HG02943 (cell line): ENCODE measurements at regions not wholly inside any gene's neighbourhood (a gene's known extent, or its start where the extent isn't known, plus 50 kb on each side); places are given as distances from the start of the nearest gene placed in this dataset.
"Not testable (repeated sequence)": the region's sequence is repeated elsewhere in the genome, so short reads cannot be mapped to it uniquely, and the experiment has no call there.

Experiments used
- ATAC-seq: cut with Tn5 transposase; IDR thresholded peaks from one replicate; pipeline ENCODE4 v1.9.1; 2021; ENCODE audit warnings: mild to moderate bottlenecking, low read depth, moderate library complexity; ENCODE audit not compliant: unreplicated experiment

DNA sequence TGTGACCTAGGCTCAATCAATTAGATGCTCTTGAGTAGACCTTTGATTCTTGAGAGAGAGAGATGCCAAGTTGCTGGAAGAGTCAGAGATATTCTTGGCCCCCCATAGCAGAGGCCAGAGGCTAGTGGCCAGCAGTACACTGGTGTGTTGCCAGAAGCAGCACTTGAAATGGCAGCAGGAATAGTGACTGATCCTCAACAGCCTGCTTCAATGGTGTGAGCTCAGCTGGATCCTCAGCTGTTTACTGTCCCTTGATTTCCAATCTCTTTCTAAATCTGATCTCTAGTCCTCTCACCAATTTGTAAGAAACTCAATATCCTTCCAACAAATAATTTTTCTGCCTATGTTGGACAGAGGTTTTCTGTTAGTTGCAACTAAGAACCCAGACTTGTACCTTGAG lies 170.3 kb upstream of the CCDC54 start:
- no peak for ATAC-seq

GRCh38 chr3:107208100-107208499 lies 169.1 kb upstream of the CCDC54 start:
- no peak for ATAC-seq

GRCh38 chr3:107208796-107209195 lies 168.4 kb upstream of the CCDC54 start:
- no peak for ATAC-seq

GRCh38 chr3:107209302-107209990 lies 167.8 kb upstream of the CCDC54 start:
- no peak for ATAC-seq

GRCh38 chr3:107211608-107212007 lies 165.6 kb upstream of the CCDC54 start:
- no peak for ATAC-seq

- ATAC-seq = no peak
Observed at GRCh38 chr3:107212618-107213017, 164.6 kb upstream of the CCDC54 start.

DNA sequence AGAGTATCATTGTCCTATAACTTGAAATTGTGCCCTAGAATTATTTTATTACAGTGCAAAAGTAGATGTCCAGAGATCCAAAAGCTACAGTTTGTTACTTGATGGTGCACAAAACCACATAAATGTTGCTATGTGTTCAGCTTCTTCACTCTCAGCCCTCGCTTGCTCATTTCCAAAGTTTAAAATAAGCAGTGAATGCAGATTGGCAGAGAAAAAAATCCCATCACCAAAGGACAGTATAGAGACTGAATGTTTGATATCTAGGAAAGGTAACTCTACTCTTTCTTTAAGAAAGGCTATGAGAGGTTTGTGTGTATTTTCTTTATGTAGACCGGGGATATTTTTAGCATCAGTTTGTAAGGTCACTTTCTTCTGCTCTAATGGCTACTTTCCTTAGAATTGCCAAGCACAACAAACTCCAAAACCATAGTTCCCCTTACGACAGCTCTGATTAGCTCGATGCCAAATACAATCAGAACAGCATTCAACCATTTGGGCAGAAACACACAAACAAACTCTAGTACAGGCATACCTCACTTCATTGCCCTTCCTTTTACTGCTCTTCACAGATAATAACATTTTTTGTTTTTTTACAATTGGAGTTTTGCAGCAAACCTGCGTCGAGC lies 164.1 kb upstream of the CCDC54 start:
- ATAC-seq = no peak

- no peak for ATAC-seq
Observed at GRCh38 chr3:107216229-107216628, 161.0 kb upstream of the CCDC54 start.

DNA sequence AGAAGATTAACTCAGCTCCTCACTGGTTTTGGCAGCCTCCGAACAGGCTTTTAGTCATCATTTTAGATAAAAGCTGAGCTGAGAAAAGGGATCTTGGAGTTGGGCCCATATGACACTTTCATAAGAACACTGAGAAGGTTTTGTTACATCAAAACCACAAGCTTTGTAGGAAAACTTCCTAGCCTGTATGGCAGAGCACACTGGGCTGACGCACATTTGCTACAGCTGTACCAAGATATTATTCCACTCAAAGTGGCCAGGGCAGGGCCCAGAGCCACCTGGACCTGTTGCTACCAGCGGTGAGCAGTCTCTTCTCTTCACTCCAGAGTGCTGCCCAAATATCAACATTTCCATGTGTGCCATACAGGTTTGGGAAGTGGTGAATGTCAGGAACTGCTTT lies 160.5 kb upstream of the CCDC54 start:
- no peak for ATAC-seq

GRCh38 chr3:107217172-107217571 lies 160.1 kb upstream of the CCDC54 start:
- no peak for ATAC-seq

DNA sequence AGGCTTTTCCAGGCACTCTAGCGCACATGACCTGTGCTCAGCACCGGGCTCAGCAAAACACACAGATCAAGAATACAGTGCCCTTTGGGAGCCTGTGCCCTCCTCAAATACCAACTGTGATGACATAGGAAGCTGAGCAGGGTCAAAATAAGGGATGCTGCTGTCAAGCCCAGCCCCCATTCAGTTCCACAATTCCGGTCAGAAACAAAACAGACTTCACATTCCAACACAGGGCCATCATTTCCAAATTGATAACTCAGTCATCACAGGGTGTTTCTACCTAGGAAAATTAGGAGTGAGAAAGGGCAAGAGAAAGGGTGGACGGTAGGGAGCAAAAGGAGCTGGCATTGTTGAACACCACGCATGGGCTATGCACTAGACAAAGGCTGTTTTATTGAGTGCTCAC lies 158.4 kb upstream of the CCDC54 start:
- ATAC-seq = no peak

DNA sequence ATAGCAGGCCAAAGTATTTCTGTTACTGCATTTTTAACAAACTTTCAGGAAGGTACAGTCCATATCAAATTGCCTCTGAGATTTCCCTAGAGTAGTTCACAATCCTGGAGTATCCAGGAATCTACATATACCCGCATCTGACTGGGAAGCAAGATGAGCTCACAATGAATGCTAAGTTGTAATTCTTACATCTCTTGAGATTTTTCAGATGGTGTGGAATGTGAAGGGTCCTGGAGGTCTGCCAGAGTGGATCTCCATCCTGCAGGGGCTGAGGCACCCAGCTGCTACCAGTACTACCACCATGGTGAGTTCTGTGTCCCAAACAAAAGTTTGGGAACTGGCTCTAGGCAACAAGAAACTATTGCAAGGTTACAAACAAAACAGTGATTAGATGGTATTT lies 156.7 kb upstream of the CCDC54 start:
- ATAC-seq = no peak

- no peak for ATAC-seq
Observed at GRCh38 chr3:107221856-107222255, 155.4 kb upstream of the CCDC54 start.

- no peak for ATAC-seq
Observed at GRCh38 chr3:107222907-107223306, 154.3 kb upstream of the CCDC54 start.

GRCh38 chr3:107224026-107224596 lies 153.1 kb upstream of the CCDC54 start:
- no peak for ATAC-seq

DNA sequence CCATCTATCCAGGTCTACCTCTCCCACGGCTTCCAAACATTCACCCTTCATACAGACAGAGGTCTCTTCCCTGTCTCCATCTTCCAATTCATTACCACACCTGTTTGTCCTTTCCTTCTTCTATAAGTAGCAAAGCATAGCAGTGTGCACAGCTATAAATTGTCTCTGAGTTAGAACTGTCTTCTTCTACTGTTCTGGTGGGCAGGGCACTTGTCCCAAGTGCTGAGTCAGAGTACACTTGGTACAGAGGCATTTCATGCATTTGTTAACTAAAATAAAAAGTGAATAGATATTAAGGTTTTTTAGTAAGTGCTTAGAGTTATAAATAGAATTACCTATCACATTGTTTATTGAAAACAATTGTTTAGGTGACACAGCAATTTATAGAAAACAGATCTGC lies 150.1 kb upstream of the CCDC54 start:
- no peak for ATAC-seq

DNA sequence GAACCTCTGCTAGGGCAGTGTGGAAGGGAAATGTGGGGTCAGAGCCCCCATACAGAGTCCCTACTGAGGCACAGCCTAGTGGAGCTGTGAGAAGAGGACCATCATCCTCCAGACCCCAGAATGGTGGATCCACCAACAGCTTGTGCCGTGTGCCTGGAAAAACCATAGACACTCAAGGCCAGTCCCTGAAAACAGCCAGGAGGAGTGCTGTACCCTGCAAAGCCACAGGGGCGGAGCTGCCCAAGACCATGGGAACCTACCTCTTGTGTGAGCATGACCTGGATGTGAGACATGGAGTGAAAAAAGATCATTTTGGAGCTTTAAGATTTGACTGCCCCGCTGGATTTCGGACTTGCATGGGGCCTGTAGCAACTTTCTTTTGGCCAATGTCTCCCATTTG lies 143.4 kb upstream of the CCDC54 start:
- not testable (repeated sequence) for ATAC-seq

DNA sequence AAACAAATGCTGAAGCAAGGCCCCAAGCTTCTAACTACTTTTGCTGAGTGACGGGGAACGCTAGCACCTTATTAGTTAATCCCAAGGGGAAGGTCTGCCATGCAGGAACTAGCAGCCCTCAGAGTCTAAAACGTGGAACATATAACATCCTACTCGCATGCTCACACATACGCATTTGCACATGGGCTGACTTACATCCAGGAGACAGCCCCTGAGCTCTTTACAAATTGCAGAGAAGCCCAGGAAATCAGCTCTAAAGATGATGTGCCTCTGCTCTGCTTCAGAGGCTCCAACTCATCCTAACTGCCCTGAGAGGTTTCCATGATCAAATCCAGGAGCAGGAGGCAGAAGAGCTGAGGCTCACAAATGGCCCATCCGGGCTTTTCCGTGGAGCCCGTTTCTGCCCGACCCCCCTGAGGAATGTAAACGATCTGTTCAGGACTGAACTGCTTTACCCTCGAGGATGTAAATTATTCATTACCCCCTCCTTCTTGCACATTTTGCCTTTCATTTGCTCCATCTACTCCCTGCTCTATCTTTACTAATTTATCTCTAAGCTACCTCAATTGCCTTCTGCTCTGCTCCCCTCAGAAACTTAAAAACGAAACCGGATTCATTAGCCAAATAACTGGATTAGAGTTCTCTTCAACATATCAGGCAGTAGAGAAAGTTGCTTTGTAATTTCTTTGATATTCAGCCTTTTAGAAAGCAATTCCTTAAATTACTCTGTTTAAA lies 141.9 kb upstream of the CCDC54 start:
- no peak for ATAC-seq

DNA sequence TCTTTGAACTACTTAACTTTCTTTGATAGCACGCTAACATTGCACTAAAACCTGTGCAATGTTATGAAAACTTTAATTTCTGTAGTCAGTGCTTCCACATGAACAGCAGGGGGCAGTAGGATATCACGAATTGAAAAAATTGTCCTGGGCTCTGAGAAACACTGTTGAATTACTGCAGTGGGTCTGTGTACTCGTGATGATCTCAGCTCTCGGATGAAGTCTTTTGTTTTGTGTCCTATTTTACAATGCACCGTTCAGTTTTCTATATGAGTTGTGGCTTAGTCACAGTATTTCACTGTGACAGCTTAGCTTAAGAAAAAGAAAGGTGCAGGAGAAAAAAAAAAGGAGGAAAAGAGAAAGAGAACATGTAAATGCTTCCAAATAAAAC lies 141.3 kb upstream of the CCDC54 start:
- peak; percentile 77 for ATAC-seq

- ATAC-seq = no peak
Observed at GRCh38 chr3:107236655-107237337, 140.4 kb upstream of the CCDC54 start.

DNA sequence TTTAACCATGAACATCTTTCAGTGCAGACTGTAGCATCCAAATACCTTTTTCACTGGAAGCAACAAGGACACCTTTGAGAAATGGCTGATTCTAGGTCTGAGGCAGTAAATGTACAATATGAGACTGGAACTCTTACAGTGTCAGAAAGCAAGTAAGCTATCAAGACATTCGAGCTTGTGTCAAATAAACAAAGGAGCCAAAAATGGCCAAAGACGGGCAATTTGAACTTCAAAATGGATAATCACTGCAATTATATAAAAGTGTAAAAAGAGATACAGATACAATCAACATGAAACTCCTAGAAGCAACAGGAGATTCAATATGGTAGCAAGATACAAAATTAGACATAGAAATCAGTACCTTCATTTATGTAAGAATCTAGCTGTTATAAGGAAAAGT lies 138.5 kb upstream of the CCDC54 start:
- ATAC-seq = no peak
